ENCODE measurements at regions not wholly inside any gene's neighbourhood (a gene's known extent, or its start where the extent isn't known, plus 50 kb on each side); places are given as distances from the start of the nearest gene placed in this dataset.

DNA sequence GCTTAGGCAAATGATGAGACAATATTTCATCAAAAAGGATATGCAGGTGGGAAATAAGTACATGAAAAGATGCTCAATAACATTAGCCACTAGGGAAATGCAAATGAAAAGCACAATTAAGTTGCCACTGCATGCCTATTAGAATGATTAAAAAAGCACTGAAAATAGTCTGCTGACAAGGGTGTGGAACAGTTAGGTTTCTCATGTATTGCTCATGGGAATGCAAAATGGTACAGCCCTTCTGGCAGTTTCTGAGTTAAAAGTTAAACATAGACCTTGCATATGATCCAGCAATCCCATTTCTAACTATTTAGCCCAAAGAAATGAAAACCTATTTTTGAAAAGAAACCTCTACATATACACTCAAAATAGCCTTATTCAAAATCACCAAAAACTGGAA is 393.0 kb downstream of the BMP4 start:
- H3K4me1 Mint-ChIP-seq, result peaks cover 7% of the 10 kb centered on the region
- H3K36me3 Mint-ChIP-seq (ENCODE audit: low read depth), result peaks cover 16% of the 10 kb centered on the region
- no peaks in the 10 kb centered on the region for H3K27me3 Mint-ChIP-seq (ENCODE audit: low read depth, poor library complexity)
- peaks cover 35% of the 10 kb centered on the region for H3K9me3 Mint-ChIP-seq
- DNase-seq, result no peak
- TF ChIP-seq CTCF (IDR thresholded peaks at IDR 0.05), result no peak
- H3K4me3 Mint-ChIP-seq, result no peak overlapping the region
- no peak overlapping the region for H3K27ac Mint-ChIP-seq

DNA sequence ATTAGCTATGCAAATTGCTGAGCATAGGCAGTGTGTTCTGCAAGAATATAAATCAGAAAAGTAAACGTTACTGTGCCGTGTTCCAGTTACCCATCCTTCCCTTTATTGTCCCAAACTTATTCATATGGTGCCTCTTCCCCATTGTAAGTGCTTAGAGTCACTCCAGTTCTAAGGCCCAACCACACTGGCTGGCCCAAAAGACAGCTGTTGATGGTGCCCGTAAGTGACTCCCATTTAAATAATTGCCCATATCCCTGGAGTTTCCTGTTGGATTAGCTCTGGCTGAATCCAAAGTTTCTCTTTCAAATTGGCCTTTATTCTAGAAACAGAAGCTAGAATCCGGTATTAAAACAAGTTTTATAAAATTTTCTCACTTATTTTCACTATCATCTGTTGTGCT is 400.1 kb upstream of the DDHD1 start:
- H3K27me3 Mint-ChIP-seq (ENCODE audit: low read depth, poor library complexity), result peaks cover 2% of the 10 kb centered on the region

DNA sequence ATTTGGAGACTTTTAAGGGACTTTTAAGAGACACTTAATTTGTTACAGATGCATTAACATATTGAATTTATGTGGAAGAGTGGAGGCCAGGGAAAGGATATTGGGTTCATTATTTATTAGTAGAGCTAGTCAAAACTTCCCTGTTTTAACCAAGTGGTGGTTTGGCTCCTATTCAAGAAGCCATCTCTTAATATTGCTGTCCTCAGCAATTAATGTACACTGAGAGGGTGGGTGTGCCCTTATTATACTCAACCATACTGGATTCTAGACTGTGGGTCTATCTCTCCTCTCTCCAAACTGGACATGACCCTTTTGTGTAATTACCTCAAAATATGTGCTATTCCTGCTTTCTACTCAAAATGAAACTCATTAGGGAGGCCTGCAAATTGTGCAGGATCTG is 398.7 kb upstream of the DDHD1 start:
- Mint-ChIP-seq H3K4me3 (no peak overlapping the region), H3K4me1 (peaks cover 7% of the 10 kb centered on the region), H3K27me3 (ENCODE audit: low read depth, poor library complexity) (peaks cover 2% of the 10 kb centered on the region), H3K27ac (no peak overlapping the region), H3K36me3 (ENCODE audit: low read depth) (peaks cover 5% of the 10 kb centered on the region), H3K9me3 (peaks cover 6% of the 10 kb centered on the region)
- no peak for DNase-seq
- no peak for TF ChIP-seq CTCF (IDR thresholded peaks at IDR 0.05)

More for the DNA sequence above, 400.1 kb upstream of the DDHD1 start:
- Mint-ChIP-seq H3K4me3 (no peak overlapping the region), H3K9me3 (peaks cover 6% of the 10 kb centered on the region), H3K36me3 (ENCODE audit: low read depth) (peaks cover 5% of the 10 kb centered on the region), H3K27ac (no peak overlapping the region), H3K4me1 (peaks cover 7% of the 10 kb centered on the region)
- DNase-seq, result no peak
- TF ChIP-seq CTCF (IDR thresholded peaks at IDR 0.05), result no peak

DNA sequence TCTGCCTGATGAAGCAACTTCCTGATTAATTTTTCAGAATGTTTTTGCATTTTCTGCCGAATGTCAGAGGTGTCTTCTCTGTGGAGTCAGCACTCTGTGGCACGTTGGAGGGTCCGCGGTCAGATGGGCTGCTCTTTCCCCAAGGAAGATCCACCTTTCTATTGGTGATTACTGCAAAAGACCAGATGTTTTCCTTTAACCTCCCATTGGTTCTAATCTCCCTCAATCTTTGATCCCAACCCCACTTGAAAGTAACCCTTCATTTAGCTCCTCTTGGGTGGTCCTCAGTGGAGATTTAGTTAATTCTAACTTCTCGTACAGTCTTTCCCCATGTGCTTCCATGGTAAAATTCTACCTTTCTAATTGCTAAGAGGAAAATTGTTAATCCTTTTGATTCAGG is 397.7 kb upstream of the DDHD1 start:
- peaks cover 5% of the 10 kb centered on the region for H3K36me3 Mint-ChIP-seq (ENCODE audit: low read depth)
- no peak for TF ChIP-seq CTCF (IDR thresholded peaks at IDR 0.05)
- H3K27ac Mint-ChIP-seq, result no peak overlapping the region
- peaks cover 6% of the 10 kb centered on the region for H3K9me3 Mint-ChIP-seq
- DNase-seq, result no peak
- H3K4me1 Mint-ChIP-seq, result peaks cover 7% of the 10 kb centered on the region
- H3K4me3 Mint-ChIP-seq, result no peak overlapping the region
- H3K27me3 Mint-ChIP-seq (ENCODE audit: low read depth, poor library complexity), result peaks cover 2% of the 10 kb centered on the region

DNA sequence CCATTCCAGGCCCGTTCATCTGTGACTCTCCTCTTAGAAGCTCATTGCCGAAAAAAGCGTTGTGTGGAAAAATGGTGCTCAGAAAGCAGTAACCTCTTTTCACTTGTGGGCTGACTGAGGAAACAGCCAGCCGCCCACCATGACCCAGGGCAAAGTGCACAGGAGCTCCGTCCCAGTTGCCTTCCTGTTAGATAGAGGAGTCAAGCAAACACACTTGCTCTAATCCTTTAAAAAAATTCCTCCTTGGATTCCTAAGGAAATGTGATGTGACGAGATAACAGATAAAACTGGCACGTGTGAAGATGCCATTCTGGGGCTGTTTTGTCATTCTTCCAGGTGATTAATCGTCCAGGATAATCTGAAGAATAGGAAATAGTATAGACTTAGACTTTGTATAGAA is 396.8 kb upstream of the DDHD1 start:
- Mint-ChIP-seq H3K4me3 (no peak overlapping the region), H3K36me3 (ENCODE audit: low read depth) (peaks cover 5% of the 10 kb centered on the region), H3K27me3 (ENCODE audit: low read depth, poor library complexity) (peaks cover 2% of the 10 kb centered on the region), H3K4me1 (peaks cover 11% of the 10 kb centered on the region), H3K27ac (no peak overlapping the region), H3K9me3 (peaks cover 6% of the 10 kb centered on the region)
- no peak for TF ChIP-seq CTCF (IDR thresholded peaks at IDR 0.05)
- DNase-seq, result no peak

DNA sequence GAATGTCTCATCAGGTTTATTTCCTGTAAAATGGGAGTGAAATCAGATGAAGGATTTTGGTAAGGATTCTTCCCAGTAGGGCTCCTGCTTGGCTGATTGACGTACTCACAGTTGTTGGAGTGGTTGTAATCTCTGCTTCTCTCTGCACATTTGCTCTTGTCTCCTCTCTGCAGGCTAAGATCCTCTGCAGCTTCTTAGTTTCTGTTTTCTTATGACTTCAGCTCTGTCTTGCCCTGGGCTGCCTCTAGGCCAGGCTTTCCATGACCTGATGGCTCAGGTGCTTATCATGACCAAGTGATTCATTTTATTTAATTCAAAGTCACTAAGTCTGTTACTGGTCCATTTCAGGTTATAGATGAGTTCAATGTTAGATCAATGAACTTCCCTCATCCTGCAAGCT is 394.5 kb upstream of the DDHD1 start:
- Mint-ChIP-seq H3K27ac (no peak overlapping the region), H3K36me3 (ENCODE audit: low read depth) (peaks cover 5% of the 10 kb centered on the region), H3K9me3 (peaks cover 6% of the 10 kb centered on the region), H3K4me3 (no peak overlapping the region), H3K27me3 (ENCODE audit: low read depth, poor library complexity) (peaks cover 2% of the 10 kb centered on the region), H3K4me1 (peaks cover 28% of the 10 kb centered on the region)
- no peak for DNase-seq
- no peak for TF ChIP-seq CTCF (IDR thresholded peaks at IDR 0.05)
